ENCODE measurements at regions not wholly inside any gene's neighbourhood (a gene's known extent, or its start where the extent isn't known, plus 50 kb on each side); places are given as distances from the start of the nearest gene placed in this dataset.

DNA sequence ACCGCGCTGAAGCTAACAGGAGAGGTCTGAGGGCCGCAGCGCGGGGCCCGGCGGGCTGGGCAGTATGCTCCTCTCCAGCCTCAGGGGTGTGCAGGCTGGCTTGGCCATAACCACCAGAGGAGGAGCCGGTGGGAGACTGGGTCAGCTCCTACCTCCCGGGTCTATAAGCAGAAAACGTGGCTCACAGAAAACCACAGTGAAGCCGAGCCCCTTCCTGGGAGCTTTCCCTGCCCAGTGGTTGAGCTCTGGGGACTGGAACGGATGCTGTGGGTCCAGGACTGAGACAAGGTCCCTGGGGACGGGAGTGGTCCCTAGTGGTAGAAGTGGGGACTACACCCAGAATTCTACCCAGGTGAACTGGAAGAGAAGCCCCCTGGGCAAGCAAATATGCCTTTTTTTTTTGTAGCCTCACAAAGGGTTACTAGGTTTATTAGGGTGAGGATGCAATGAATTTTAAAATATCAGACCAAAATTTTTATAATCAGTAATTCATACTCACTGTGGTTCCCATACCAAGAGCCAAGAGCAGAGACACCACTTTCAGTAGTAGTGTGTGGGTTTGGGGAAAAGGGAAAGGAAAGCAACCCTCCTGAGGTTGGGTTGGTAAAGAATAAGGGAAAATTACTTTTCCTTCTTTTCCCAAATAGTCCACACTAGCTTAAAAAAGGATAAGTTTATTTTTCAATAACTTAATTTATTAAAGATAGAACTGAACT is 67.9 kb upstream of the PRKCQ start:
- WGBS, 2 donors (ENCODE audit: low coverage in 1 of 2) = 43 to 53% methylated on average over 3 to 13 of the region's 13 CpGs
- H3K27ac ChIP-seq = no peak overlapping the region
- peaks cover 5% of the 10 kb centered on the region for H3K27me3 ChIP-seq
- no peak overlapping the region for H3K4me3 ChIP-seq
- DNase-seq = peak; percentile 39
- TF ChIP-seq POLR2A (IDR thresholded peaks at IDR 0.05) (no peak), EP300 (IDR thresholded peaks at IDR 0.05; ENCODE audit: low read depth) (no peak)
- TF ChIP-seq, protein P1, sequence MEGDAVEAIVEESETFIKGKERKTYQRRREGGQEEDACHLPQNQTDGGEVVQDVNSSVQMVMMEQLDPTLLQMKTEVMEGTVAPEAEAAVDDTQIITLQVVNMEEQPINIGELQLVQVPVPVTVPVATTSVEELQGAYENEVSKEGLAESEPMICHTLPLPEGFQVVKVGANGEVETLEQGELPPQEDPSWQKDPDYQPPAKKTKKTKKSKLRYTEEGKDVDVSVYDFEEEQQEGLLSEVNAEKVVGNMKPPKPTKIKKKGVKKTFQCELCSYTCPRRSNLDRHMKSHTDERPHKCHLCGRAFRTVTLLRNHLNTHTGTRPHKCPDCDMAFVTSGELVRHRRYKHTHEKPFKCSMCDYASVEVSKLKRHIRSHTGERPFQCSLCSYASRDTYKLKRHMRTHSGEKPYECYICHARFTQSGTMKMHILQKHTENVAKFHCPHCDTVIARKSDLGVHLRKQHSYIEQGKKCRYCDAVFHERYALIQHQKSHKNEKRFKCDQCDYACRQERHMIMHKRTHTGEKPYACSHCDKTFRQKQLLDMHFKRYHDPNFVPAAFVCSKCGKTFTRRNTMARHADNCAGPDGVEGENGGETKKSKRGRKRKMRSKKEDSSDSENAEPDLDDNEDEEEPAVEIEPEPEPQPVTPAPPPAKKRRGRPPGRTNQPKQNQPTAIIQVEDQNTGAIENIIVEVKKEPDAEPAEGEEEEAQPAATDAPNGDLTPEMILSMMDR (IDR thresholded peaks at IDR 0.05) = peak; percentile 39 to 68 (median 63)
- no peaks in the 10 kb centered on the region for H3K36me3 ChIP-seq
- no peaks in the 10 kb centered on the region for H3K4me1 ChIP-seq
- in situ Hi-C loops (cut with MboI; ENCODE audit: low pct_ligation_motif_present in 1 of 4, low pct_unique_long_range_greater_than_20kb in 1 of 4, low sequenced_read_pairs in 3 of 4) = no loop called here
- H3K9me3 ChIP-seq = no peaks in the 10 kb centered on the region
- intact Hi-C loops (cut with DNase I; ENCODE audit: low total_unique reads) = no loop called here

DNA sequence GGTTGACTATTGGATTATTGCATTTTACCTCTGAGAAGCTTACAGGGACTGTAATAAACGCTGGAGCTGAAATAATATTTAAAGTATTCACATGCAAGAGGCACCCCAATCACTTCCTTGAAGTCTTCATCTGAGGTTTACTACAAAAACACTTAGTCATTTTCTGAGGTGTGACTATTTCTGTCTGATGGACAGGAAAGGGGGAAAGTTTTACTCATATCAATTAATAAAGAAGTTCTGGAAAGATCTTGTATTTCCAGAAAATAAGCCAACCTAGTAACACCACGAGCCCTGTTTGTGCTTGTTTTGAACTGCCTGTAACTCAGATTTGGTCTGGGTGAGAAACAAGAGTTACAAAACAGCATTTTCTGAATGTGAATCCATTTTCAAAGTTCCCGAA is 63.9 kb upstream of the PRKCQ start:
- in situ Hi-C loops (cut with MboI; ENCODE audit: low pct_ligation_motif_present in 1 of 4, low pct_unique_long_range_greater_than_20kb in 1 of 4, low sequenced_read_pairs in 3 of 4) (no loop called here), intact Hi-C loops (cut with DNase I; ENCODE audit: low total_unique reads) (no loop called here)
- H3K9me3 ChIP-seq = no peaks in the 10 kb centered on the region
- WGBS, 2 donors (ENCODE audit: low coverage in 1 of 2) = 44 to 56% methylated on average over 2 to 3 of the region's 3 CpGs
- no peak for DNase-seq
- no peak overlapping the region for H3K27ac ChIP-seq
- TF ChIP-seq POLR2A (IDR thresholded peaks at IDR 0.05) = no peak
- TF ChIP-seq, protein P1 (IDR thresholded peaks at IDR 0.05) = no peak
- TF ChIP-seq EP300 (IDR thresholded peaks at IDR 0.05; ENCODE audit: low read depth) = no peak
- no peak for TF ChIP-seq POLR2AphosphoS5 (IDR thresholded peaks at IDR 0.05)
- no peaks in the 10 kb centered on the region for H3K36me3 ChIP-seq
- no peak overlapping the region for H3K4me3 ChIP-seq
- H3K27me3 ChIP-seq = peaks cover 3% of the 10 kb centered on the region
- H3K4me1 ChIP-seq = no peaks in the 10 kb centered on the region

DNA sequence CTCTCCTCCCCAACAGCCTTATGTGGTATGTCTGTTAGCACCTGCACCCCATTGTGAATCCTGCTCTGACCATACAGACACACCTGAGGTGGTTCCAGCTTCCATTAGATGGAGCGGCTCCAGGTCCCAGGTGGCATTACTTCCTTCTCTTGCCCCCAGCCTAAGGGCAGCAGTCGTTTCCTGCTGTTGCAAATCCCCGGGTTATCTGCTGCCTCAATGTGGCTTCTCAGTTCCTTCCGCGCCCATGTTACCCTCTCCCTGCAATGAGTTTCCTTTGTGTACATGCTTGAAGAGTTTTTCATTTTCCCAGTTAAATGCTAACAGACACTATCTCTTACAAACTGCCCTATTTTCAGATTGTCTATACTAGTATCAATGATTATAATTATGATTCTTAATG is 62.8 kb upstream of the PRKCQ start:
- TF ChIP-seq, protein P1 (IDR thresholded peaks at IDR 0.05) = no peak
- TF ChIP-seq POLR2A (IDR thresholded peaks at IDR 0.05) (no peak), POLR2AphosphoS5 (IDR thresholded peaks at IDR 0.05) (no peak), EP300 (IDR thresholded peaks at IDR 0.05; ENCODE audit: low read depth) (no peak)
- no peaks in the 10 kb centered on the region for H3K9me3 ChIP-seq
- H3K4me1 ChIP-seq = no peaks in the 10 kb centered on the region
- in situ Hi-C loops (cut with MboI; ENCODE audit: low pct_ligation_motif_present in 1 of 4, low pct_unique_long_range_greater_than_20kb in 1 of 4, low sequenced_read_pairs in 3 of 4) (no loop called here), intact Hi-C loops (cut with DNase I; ENCODE audit: low total_unique reads) (no loop called here)
- no peaks in the 10 kb centered on the region for H3K36me3 ChIP-seq
- no peak for DNase-seq
- H3K27ac ChIP-seq = no peak overlapping the region
- WGBS, 2 donors (ENCODE audit: low coverage in 1 of 2) = 36 to 39% methylated on average over 3 to 5 of the region's 5 CpGs
- H3K4me3 ChIP-seq = no peak overlapping the region
- H3K27me3 ChIP-seq = no peaks in the 10 kb centered on the region

DNA sequence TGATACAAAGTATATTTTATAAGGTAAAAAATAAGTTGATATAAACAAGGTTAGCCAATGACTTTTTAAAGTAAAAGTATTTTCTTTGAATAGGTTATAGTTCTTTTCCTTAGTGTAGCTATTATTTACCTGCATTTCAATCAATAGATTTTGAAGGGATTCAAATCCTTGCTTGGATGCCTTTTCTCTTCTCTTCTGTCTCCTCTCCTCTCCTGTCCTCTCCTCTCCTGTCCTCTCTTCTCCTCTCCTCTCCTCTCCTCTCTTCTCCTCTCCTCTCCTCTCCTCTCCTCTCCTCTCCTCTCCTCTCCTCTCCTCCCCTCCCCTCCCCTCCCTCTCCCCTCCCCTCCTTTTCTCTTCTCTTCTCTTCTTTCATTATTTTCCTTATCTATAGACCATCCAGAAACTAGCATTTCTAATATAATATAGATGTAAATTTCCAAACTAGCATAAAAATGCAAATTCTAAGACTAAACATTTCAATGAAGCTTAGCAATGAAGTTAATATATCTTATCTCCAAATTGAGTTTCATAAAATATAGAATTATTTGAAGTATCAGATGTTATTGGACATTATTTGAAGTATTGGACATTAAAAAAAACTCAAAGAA is 60.5 kb upstream of the PRKCQ start:
- H3K27me3 ChIP-seq = no peaks in the 10 kb centered on the region
- no peaks in the 10 kb centered on the region for H3K36me3 ChIP-seq
- H3K27ac ChIP-seq = no peak overlapping the region
- in situ Hi-C loops (cut with MboI; ENCODE audit: low pct_ligation_motif_present in 1 of 4, low pct_unique_long_range_greater_than_20kb in 1 of 4, low sequenced_read_pairs in 3 of 4) (no loop called here), intact Hi-C loops (cut with DNase I; ENCODE audit: low total_unique reads) (no loop called here)
- no peak overlapping the region for H3K4me3 ChIP-seq
- TF ChIP-seq POLR2A (IDR thresholded peaks at IDR 0.05) = no peak
- TF ChIP-seq POLR2AphosphoS5 (IDR thresholded peaks at IDR 0.05) = no peak
- TF ChIP-seq, protein P1 (IDR thresholded peaks at IDR 0.05) = no peak
- no peak for TF ChIP-seq EP300 (IDR thresholded peaks at IDR 0.05; ENCODE audit: low read depth)
- no peak for DNase-seq
- no peaks in the 10 kb centered on the region for H3K9me3 ChIP-seq
- H3K4me1 ChIP-seq = no peaks in the 10 kb centered on the region

All from transverse colon (tissue), 4 donors.